Natural killer cell treated with Interleukin-12 subunit alpha and Interleukin-12 subunit beta and Interleukin-15 and Interleukin-18, amount 100 ng/mL, for 72 hours (primary cell): ENCODE measurements at regions not wholly inside any gene's neighbourhood (a gene's known extent, or its start where the extent isn't known, plus 50 kb on each side); places are given as distances from the start of the nearest gene placed in this dataset.
"Not testable (repeated sequence)": the region's sequence is repeated elsewhere in the genome, so short reads cannot be mapped to it uniquely, and the experiment has no call there.

Experiments used
- ATAC-seq, 2 donors: fragments of 150-1000 bp; cut with Tn5 transposase in 1 of 2; sonication (Bioruptor Pico), chemical (Tn5 transposase) in 1 of 2; 2 replicates each; pipeline ENCODE4 v1.10.0; 2021
- DNase-seq: peaks from one replicate; pipeline ENCODE4 v3.0.0; 2022; ENCODE audit warnings: low spot score
- H3K27ac Mint-ChIP-seq, 2 donors: 1 replicate in 1 of 2; 2 replicates in 1 of 2; pipeline ENCODE4 v1.8.0; 2022; ENCODE audit warnings: mixed read lengths in 2 of 2, mild to moderate bottlenecking in 1 of 2, moderate library complexity in 1 of 2
- H3K27me3 Mint-ChIP-seq, 2 donors: 1 replicate in 1 of 2; 2 replicates in 1 of 2; pipeline ENCODE4 v1.8.0; 2022; ENCODE audit warnings: mixed read lengths in 2 of 2
- H3K36me3 Mint-ChIP-seq: one replicate; pipeline ENCODE4 v1.8.0; 2022; ENCODE audit warnings: mixed read lengths
- H3K4me1 Mint-ChIP-seq, 2 donors: 1 replicate in 1 of 2; 2 replicates in 1 of 2; pipeline ENCODE4 v1.8.0; 2022; ENCODE audit warnings: low read depth in 2 of 2, mixed read lengths in 2 of 2, mild to moderate bottlenecking in 1 of 2
- H3K4me3 Mint-ChIP-seq: one replicate; pipeline ENCODE4 v1.8.0; 2022; ENCODE audit warnings: mixed read lengths
- H3K9me3 Mint-ChIP-seq: 2 replicates; pipeline ENCODE4 v1.8.0; 2022; ENCODE audit warnings: mixed read lengths

GRCh38 chr10:47165168-47165710, 134.8 kb upstream of the GDF10 start:
- peak overlapping the region; percentile 42 for H3K4me3 Mint-ChIP-seq
- H3K36me3 Mint-ChIP-seq: no peaks in the 10 kb centered on the region
- H3K4me1 Mint-ChIP-seq: peaks cover 0 to 10% of the 10 kb centered on the region in 2 donors
- H3K27me3 Mint-ChIP-seq: peaks cover 7 to 18% of the 10 kb centered on the region in 2 donors
- H3K27ac Mint-ChIP-seq: no peak overlapping the region
- H3K9me3 Mint-ChIP-seq: no peaks in the 10 kb centered on the region
- ATAC-seq (no peak), DNase-seq (no peak)

GRCh38 chr10:47165711-47166404, 134.1 kb upstream of the GDF10 start:
- ATAC-seq (peak; percentile 41 to 65), DNase-seq (no peak)
- Mint-ChIP-seq H3K27ac (peak overlapping the region in 1 of 2 donors; percentile 41), H3K36me3 (no peaks in the 10 kb centered on the region), H3K9me3 (no peaks in the 10 kb centered on the region), H3K4me3 (peak overlapping the region; percentile 42), H3K4me1 (peaks cover 0 to 10% of the 10 kb centered on the region in 2 donors), H3K27me3 (peaks cover 6 to 18% of the 10 kb centered on the region in 2 donors)

GRCh38 chr10:47166405-47166777, 133.6 kb upstream of the GDF10 start:
- ATAC-seq (no peak), DNase-seq (no peak)
- Mint-ChIP-seq H3K27me3 (peaks cover 2 to 12% of the 10 kb centered on the region in 2 donors), H3K9me3 (no peaks in the 10 kb centered on the region), H3K27ac (no peak overlapping the region), H3K4me3 (no peak overlapping the region), H3K4me1 (peaks cover 0 to 10% of the 10 kb centered on the region in 2 donors), H3K36me3 (no peaks in the 10 kb centered on the region)

- not testable (repeated sequence) for ATAC-seq, H3K27ac Mint-ChIP-seq, DNase-seq, H3K36me3 Mint-ChIP-seq, H3K4me3 Mint-ChIP-seq, H3K9me3 Mint-ChIP-seq, H3K27me3 Mint-ChIP-seq
- peaks cover 0 to 10% of the 10 kb centered on the region in 2 donors for H3K4me1 Mint-ChIP-seq
Observed at GRCh38 chr10:47166808-47167581, 133.0 kb upstream of the GDF10 start.

- peaks cover 0 to 10% of the 10 kb centered on the region in 2 donors for H3K4me1 Mint-ChIP-seq
- H3K36me3 Mint-ChIP-seq: no peaks in the 10 kb centered on the region
- no peaks in the 10 kb centered on the region for H3K9me3 Mint-ChIP-seq
- DNase-seq (no peak), ATAC-seq (no peak)
- H3K27ac Mint-ChIP-seq: no peak overlapping the region
- peaks cover 0 to 6% of the 10 kb centered on the region in 2 donors for H3K27me3 Mint-ChIP-seq
- no peak overlapping the region for H3K4me3 Mint-ChIP-seq
Observed at GRCh38 chr10:47167591-47167990, 132.4 kb upstream of the GDF10 start.

- DNase-seq (no peak), ATAC-seq (no peak)
- H3K27ac Mint-ChIP-seq: no peak overlapping the region
- no peaks in the 10 kb centered on the region for H3K9me3 Mint-ChIP-seq
- H3K4me3 Mint-ChIP-seq: no peak overlapping the region
- H3K36me3 Mint-ChIP-seq: no peaks in the 10 kb centered on the region
- H3K27me3 Mint-ChIP-seq: peaks cover 2 to 16% of the 10 kb centered on the region in 2 donors
- H3K4me1 Mint-ChIP-seq: peaks cover 0 to 10% of the 10 kb centered on the region in 2 donors
Observed at GRCh38 chr10:47169581-47169980, 130.4 kb upstream of the GDF10 start.

- Mint-ChIP-seq H3K4me1 (no peaks in the 10 kb centered on the region), H3K27me3 (peaks cover 2 to 13% of the 10 kb centered on the region in 2 donors)
- no peak for DNase-seq
Observed at GRCh38 chr10:47173929-47174442, 126.0 kb upstream of the GDF10 start.

GRCh38 chr10:47175181-47176123, 124.5 kb upstream of the GDF10 start:
- no peak for ATAC-seq
- Mint-ChIP-seq H3K4me3 (no peak overlapping the region), H3K36me3 (no peaks in the 10 kb centered on the region), H3K27ac (no peak overlapping the region), H3K27me3 (peaks cover 2 to 9% of the 10 kb centered on the region in 2 donors), H3K4me1 (no peaks in the 10 kb centered on the region), H3K9me3 (no peaks in the 10 kb centered on the region)
- no peak for DNase-seq

More at GRCh38 chr10:47173929-47174442, 126.0 kb upstream of the GDF10 start:
- Mint-ChIP-seq H3K27ac (no peak overlapping the region), H3K4me3 (no peak overlapping the region), H3K36me3 (no peaks in the 10 kb centered on the region), H3K9me3 (no peaks in the 10 kb centered on the region)
- no peak for ATAC-seq

- H3K27ac Mint-ChIP-seq: no peak overlapping the region
- no peaks in the 10 kb centered on the region for H3K9me3 Mint-ChIP-seq
- ATAC-seq (no peak), DNase-seq (no peak)
- no peaks in the 10 kb centered on the region for H3K4me1 Mint-ChIP-seq
- no peaks in the 10 kb centered on the region for H3K36me3 Mint-ChIP-seq
- no peak overlapping the region for H3K4me3 Mint-ChIP-seq
- peaks cover 2 to 9% of the 10 kb centered on the region in 2 donors for H3K27me3 Mint-ChIP-seq
Observed at GRCh38 chr10:47176206-47176902, 123.6 kb upstream of the GDF10 start.

- H3K4me3 Mint-ChIP-seq: no peak overlapping the region
- no peaks in the 10 kb centered on the region for H3K4me1 Mint-ChIP-seq
- H3K27me3 Mint-ChIP-seq: peaks cover 2 to 9% of the 10 kb centered on the region in 2 donors
- no peaks in the 10 kb centered on the region for H3K9me3 Mint-ChIP-seq
- no peak for ATAC-seq
- no peaks in the 10 kb centered on the region for H3K36me3 Mint-ChIP-seq
- H3K27ac Mint-ChIP-seq: no peak overlapping the region
- DNase-seq: no peak
Observed at GRCh38 chr10:47176903-47177868, 122.8 kb upstream of the GDF10 start.

- no peaks in the 10 kb centered on the region for H3K36me3 Mint-ChIP-seq
- no peak overlapping the region for H3K27ac Mint-ChIP-seq
- ATAC-seq (peak; percentile 3 to 17), DNase-seq (no peak)
- no peaks in the 10 kb centered on the region for H3K9me3 Mint-ChIP-seq
- H3K4me3 Mint-ChIP-seq: no peak overlapping the region
- H3K4me1 Mint-ChIP-seq: no peaks in the 10 kb centered on the region
- no peaks in the 10 kb centered on the region for H3K27me3 Mint-ChIP-seq
Observed at GRCh38 chr10:47178537-47179290, 121.3 kb upstream of the GDF10 start.
